NCI-H1105 (cell line): ENCODE measurements at regions not wholly inside any gene's neighbourhood (a gene's known extent, or its start where the extent isn't known, plus 50 kb on each side); places are given as distances from the start of the nearest gene placed in this dataset.
A peak's percentile ranks its signal among the peaks of the same experiment; 100 is the strongest.
"Not testable (repeated sequence)": the region's sequence is repeated elsewhere in the genome, so short reads cannot be mapped to it uniquely, and the experiment has no call there.

Source experiments
- DNase-seq: peaks from one replicate; lab custom pipeline; 2025; lab: John Stamatoyannopoulos, UW

- no peak for DNase-seq
Measured at GRCh38 chr17:53490447-53490968, 332.2 kb upstream of the KIF2B start.

- DNase-seq = no peak
Measured at GRCh38 chr17:53483704-53484103, 339.0 kb upstream of the KIF2B start.

GRCh38 chr17:53475002-53475401, 347.7 kb upstream of the KIF2B start:
- DNase-seq = no peak

- no peak for DNase-seq
Measured at GRCh38 chr17:53472586-53472985, 350.1 kb upstream of the KIF2B start.

- DNase-seq = no peak
Measured at GRCh38 chr17:53471514-53471913, 351.2 kb upstream of the KIF2B start.

- no peak for DNase-seq
Measured at GRCh38 chr17:53470626-53471025, 352.1 kb upstream of the KIF2B start.

- DNase-seq = no peak
Measured at GRCh38 chr17:53466733-53467132, 356.0 kb upstream of the KIF2B start.

GRCh38 chr17:53464396-53464795, 358.3 kb upstream of the KIF2B start:
- DNase-seq = not testable (repeated sequence)

GRCh38 chr17:53463363-53463762, 359.4 kb upstream of the KIF2B start:
- DNase-seq = no peak

- DNase-seq = no peak
Measured at GRCh38 chr17:53462393-53462811, 360.3 kb upstream of the KIF2B start.

- not testable (repeated sequence) for DNase-seq
Measured at GRCh38 chr17:53455943-53456342, 366.8 kb upstream of the KIF2B start.

- no peak for DNase-seq
Measured at GRCh38 chr17:53454337-53454736, 368.4 kb upstream of the KIF2B start.

- DNase-seq = no peak
Measured at GRCh38 chr17:53449324-53449723, 373.4 kb upstream of the KIF2B start.

GRCh38 chr17:53428913-53429312, 393.8 kb upstream of the KIF2B start:
- DNase-seq = no peak

- no peak for DNase-seq
Measured at GRCh38 chr17:53426505-53426904, 396.2 kb upstream of the KIF2B start.

- DNase-seq = no peak
Measured at GRCh38 chr17:53420035-53420641, 402.6 kb upstream of the KIF2B start.

- no peak for DNase-seq
Measured at GRCh38 chr17:53409588-53409987, 413.1 kb upstream of the KIF2B start.

GRCh38 chr17:53406907-53407306, 415.8 kb upstream of the KIF2B start:
- DNase-seq = no peak

GRCh38 chr17:53391197-53391596, 431.5 kb upstream of the KIF2B start:
- DNase-seq = no peak

GRCh38 chr17:53390575-53390974, 432.2 kb upstream of the KIF2B start:
- no peak for DNase-seq

- no peak for DNase-seq
Measured at GRCh38 chr17:53387745-53388144, 435.0 kb upstream of the KIF2B start.

GRCh38 chr17:53353919-53354351, 468.8 kb upstream of the KIF2B start:
- DNase-seq = peak; percentile 38

GRCh38 chr17:53344778-53345177, 477.9 kb upstream of the KIF2B start:
- no peak for DNase-seq

GRCh38 chr17:53336281-53336680, 486.4 kb upstream of the KIF2B start:
- DNase-seq = no peak
